Mucosa of gallbladder (tissue), 1 donor: ENCODE measurements at regions not wholly inside any gene's neighbourhood (a gene's known extent, or its start where the extent isn't known, plus 50 kb on each side); places are given as distances from the start of the nearest gene placed in this dataset.
"Not testable (repeated sequence)": the region's sequence is repeated elsewhere in the genome, so short reads cannot be mapped to it uniquely, and the experiment has no call there.

Source experiments
- DNase-seq: peaks from one replicate; pipeline ENCODE4 v3.0.0-alpha.2; 2020; ENCODE audit warnings: low spot score
- donor health status: DM: no; HTN: no; CAD: no.

- DNase-seq, result not testable (repeated sequence)
These were observed 175.3 kb downstream of the LAT start for GRCh38 chr16:29160171-29160570.

GRCh38 chr16:29159603-29160002 is 174.8 kb downstream of the LAT start:
- not testable (repeated sequence) for DNase-seq

GRCh38 chr16:29158785-29159184 is 173.9 kb downstream of the LAT start:
- DNase-seq, result no peak

GRCh38 chr16:29158031-29158784 is 173.4 kb downstream of the LAT start:
- DNase-seq, result not testable (repeated sequence)

GRCh38 chr16:29157051-29157923 is 172.4 kb downstream of the LAT start:
- peak; percentile 38 for DNase-seq

GRCh38 chr16:29156511-29156910 is 171.7 kb downstream of the LAT start:
- DNase-seq, result no peak

- not testable (repeated sequence) for DNase-seq
These were observed 171.0 kb downstream of the LAT start for GRCh38 chr16:29155866-29156200.

- DNase-seq, result not testable (repeated sequence)
These were observed 170.4 kb downstream of the LAT start for GRCh38 chr16:29155131-29155865.

GRCh38 chr16:29154676-29155121 is 169.8 kb downstream of the LAT start:
- DNase-seq, result no peak

- DNase-seq, result no peak
These were observed 169.2 kb downstream of the LAT start for GRCh38 chr16:29154088-29154487.

GRCh38 chr16:29153307-29153706 is 168.5 kb downstream of the LAT start:
- DNase-seq, result not testable (repeated sequence)

- DNase-seq, result not testable (repeated sequence)
These were observed 167.7 kb downstream of the LAT start for GRCh38 chr16:29152544-29153031.

GRCh38 chr16:29151317-29151716 is 166.5 kb downstream of the LAT start:
- DNase-seq, result no peak

GRCh38 chr16:29149912-29150311 is 165.1 kb downstream of the LAT start:
- not testable (repeated sequence) for DNase-seq

- DNase-seq, result peak; percentile 41
These were observed 164.0 kb downstream of the LAT start for GRCh38 chr16:29148867-29149272.

- no peak for DNase-seq
These were observed 163.4 kb downstream of the LAT start for GRCh38 chr16:29148131-29148691.

GRCh38 chr16:29147710-29148109 is 162.9 kb downstream of the LAT start:
- not testable (repeated sequence) for DNase-seq

- DNase-seq, result not testable (repeated sequence)
These were observed 162.2 kb downstream of the LAT start for GRCh38 chr16:29146808-29147643.

GRCh38 chr16:29146266-29146665 is 161.4 kb downstream of the LAT start:
- no peak for DNase-seq

GRCh38 chr16:29145486-29146225 is 160.8 kb downstream of the LAT start:
- DNase-seq, result not testable (repeated sequence)
